ENCODE measurements at regions not wholly inside any gene's neighbourhood (a gene's known extent, or its start where the extent isn't known, plus 50 kb on each side); places are given as distances from the start of the nearest gene placed in this dataset.
A peak's percentile ranks its signal among the peaks of the same experiment; 100 is the strongest.
"Not testable (repeated sequence)": the region's sequence is repeated elsewhere in the genome, so short reads cannot be mapped to it uniquely, and the experiment has no call there.

- ChIA-PET POLR2A (no interaction called here), CTCF (ENCODE audit: low intra/inter-chr PET ratio) (no interaction called here)
- DNase-seq (ENCODE audit: extremely low read depth in 1 of 4, low spot score in 3 of 4) = no peak
- Histone ChIP-seq H3K36me3 (ENCODE audit: control insufficient read depth, insufficient read depth, low read length) (no peaks in the 10 kb centered on the region), H3K9me3 (replicated peaks; ENCODE audit: control insufficient read depth, insufficient read depth, low read depth, low read length) (no peaks in the 10 kb centered on the region), H3K27ac (ENCODE audit: extremely low read depth, low read depth, low read length) (no peak overlapping the region), H3K79me2 (ENCODE audit: control insufficient read depth, insufficient read depth, low read length) (no peaks in the 10 kb centered on the region), H2AFZ (ENCODE audit: low read depth, low read length) (peak overlapping the region; percentile 54), H3K9me1 (ENCODE audit: control insufficient read depth, insufficient read depth, low read length) (no peaks in the 10 kb centered on the region), H3K27me3 (ENCODE audit: control insufficient read depth in 2 of 2, insufficient read depth in 2 of 2, low read length in 2 of 2) (no peaks in the 10 kb centered on the region; a peak in 2 of 5 replicates), H3K4me2 (ENCODE audit: insufficient read depth, low read length) (no peak overlapping the region), H4K20me1 (replicated peaks; ENCODE audit: control insufficient read depth, insufficient read depth, low read length) (no peaks in the 10 kb centered on the region), H3K9ac (ENCODE audit: insufficient read depth in 1 of 2, low read depth in 2 of 2, low read length in 2 of 2) (no peak overlapping the region), H3K4me3 (no peak overlapping the region), H3K4me1 (replicated peaks in 1 of 2; ENCODE audit: control insufficient read depth in 2 of 2, insufficient read depth in 2 of 2, low read length in 2 of 2) (no peaks in the 10 kb centered on the region; a peak in 1 of 5 replicates)
- BruUV-seq (replicated peaks) = no TSS peak
- FAIRE-seq = no peak
- ATAC-seq = no peak
- peak; percentile 39; the same call in 1 of the 2 replicates for TF ChIP-seq FOSL1 (tag; conservative IDR thresholded peaks at IDR 0.05)
- no peak for TF ChIP-seq HDGF (IDR thresholded peaks at IDR 0.05)
- TF ChIP-seq ZNF586 (CRISPR knock-in tag; conservative IDR thresholded peaks at IDR 0.05) = no peak
- no peak for TF ChIP-seq NCOA1 (IDR thresholded peaks at IDR 0.05; ENCODE audit: low read depth)
- TF ChIP-seq EZH2 (IDR thresholded peaks at IDR 0.05; ENCODE audit: borderline replicate concordance, low read depth, low read length) = no peak
- no peak for TF ChIP-seq TRIM25 (IDR thresholded peaks at IDR 0.05; ENCODE audit: borderline replicate concordance)
- TF ChIP-seq TEAD4 (IDR thresholded peaks at IDR 0.05; ENCODE audit: low read length) = no peak
- TF ChIP-seq TEAD4 (CRISPR knock-in tag; IDR thresholded peaks at IDR 0.05; ENCODE audit: borderline replicate concordance) = no peak
- TF ChIP-seq ZNF77 (CRISPR knock-in tag; IDR thresholded peaks at IDR 0.05) = no peak
- TF ChIP-seq NFXL1 (CRISPR knock-in tag; IDR thresholded peaks at IDR 0.05) = no peak
- in situ Hi-C loops (cut with MboI) (loop anchor here (25.0 kb wide), 2 partner anchors 165 to 390 kb away; no protein-coding TSS in a partner anchor), intact Hi-C loops (cut with micrococcal nuclease) (loop anchor here (10.0 kb wide), 1 partner anchor 62 kb away; no protein-coding TSS in a partner anchor)
- WGBS (ENCODE audit: insufficient coverage, low coverage, missing lambda C conversion rate) = 24% methylated on average over 3 of the region's 3 CpGs
Measured at GRCh38 chr1:148372731-148373130, 110.4 kb downstream of the PPIAL4G start.

- DNase-seq (ENCODE audit: extremely low read depth in 1 of 4, low spot score in 3 of 4); H3K4me2 ChIP-seq (ENCODE audit: insufficient read depth, low read length); POLR2A ChIA-PET; H3K27ac ChIP-seq (ENCODE audit: extremely low read depth, low read depth, low read length); H3K4me3 ChIP-seq; H3K36me3 ChIP-seq (ENCODE audit: control insufficient read depth, insufficient read depth, low read length); H3K9me1 ChIP-seq (ENCODE audit: control insufficient read depth, insufficient read depth, low read length); H4K20me1 ChIP-seq (replicated peaks; ENCODE audit: control insufficient read depth, insufficient read depth, low read length); H3K79me2 ChIP-seq (ENCODE audit: control insufficient read depth, insufficient read depth, low read length); FAIRE-seq; H3K4me1 ChIP-seq (replicated peaks in 1 of 2; ENCODE audit: control insufficient read depth in 2 of 2, insufficient read depth in 2 of 2, low read length in 2 of 2); BruUV-seq (replicated peaks); H3K27me3 ChIP-seq (ENCODE audit: control insufficient read depth in 2 of 2, insufficient read depth in 2 of 2, low read length in 2 of 2); H3K9me3 ChIP-seq (replicated peaks; ENCODE audit: control insufficient read depth, insufficient read depth, low read depth, low read length); H3K9ac ChIP-seq (ENCODE audit: insufficient read depth in 1 of 2, low read depth in 2 of 2, low read length in 2 of 2): not testable (repeated sequence)
- CTCF ChIA-PET (ENCODE audit: low intra/inter-chr PET ratio) = interaction anchor here (0.6 kb wide), 1 partner anchor 16 kb away, joined by 3 read pairs; no protein-coding TSS in a partner anchor
- WGBS (ENCODE audit: insufficient coverage, low coverage, missing lambda C conversion rate) = 41% methylated on average over 2 of the region's 2 CpGs
- peak; percentile 30; the same call in 2 of the 3 replicates for ATAC-seq
- in situ Hi-C loops (cut with MboI) = loop anchor here (25.0 kb wide), 2 partner anchors 165 to 390 kb away; no protein-coding TSS in a partner anchor
- peak overlapping the region; percentile 54 for H2AFZ ChIP-seq (ENCODE audit: low read depth, low read length)
- intact Hi-C loops (cut with micrococcal nuclease) = loop anchor here (10.0 kb wide), 1 partner anchor 63 kb away; no protein-coding TSS in a partner anchor
Measured at GRCh38 chr1:148372051-148372726, 110.9 kb downstream of the PPIAL4G start.

Measured in K562 (cell line).